ENCODE measurements at regions not wholly inside any gene's neighbourhood (a gene's known extent, or its start where the extent isn't known, plus 50 kb on each side); places are given as distances from the start of the nearest gene placed in this dataset.

GRCh38 chr2:142665241-142665640, 212.2 kb upstream of the KYNU start:
- Histone ChIP-seq H3K4me2 (ENCODE audit: insufficient read depth, insufficient read length, low read length) (no peak overlapping the region), H3K79me2 (ENCODE audit: insufficient read depth, low read length) (no peaks in the 10 kb centered on the region), H2BK120ac (ENCODE audit: low read depth, low read length, poor library complexity, severe bottlenecking) (no peak overlapping the region), H4K8ac (replicated peaks; ENCODE audit: insufficient read length, low read depth, low read length) (no peak overlapping the region), H3K4ac (ENCODE audit: low read depth, low read length) (no peak overlapping the region), H3K79me1 (ENCODE audit: insufficient read depth, low read depth, low read length, poor library complexity, severe bottlenecking) (no peaks in the 10 kb centered on the region), H2AFZ (ENCODE audit: low read length) (no peak overlapping the region), H3K23me2 (ENCODE audit: insufficient read length, low read depth, low read length, poor library complexity, severe bottlenecking) (no peaks in the 10 kb centered on the region), H3K18ac (ENCODE audit: insufficient read length, low read depth, low read length) (no peak overlapping the region), H3K9ac (ENCODE audit: extremely low read depth, insufficient read length, low read length) (no peak overlapping the region), H2AK5ac (ENCODE audit: insufficient read length, low read length) (no peak overlapping the region), H3K56ac (ENCODE audit: insufficient read length, low read depth, low read length) (no peak overlapping the region), H3T11ph (ENCODE audit: low read length) (no peak overlapping the region), H3K4me1 (ENCODE audit: insufficient read depth, low read length) (no peaks in the 10 kb centered on the region), H3K27me3 (ENCODE audit: insufficient read depth, low read length) (no peaks in the 10 kb centered on the region), H4K20me1 (ENCODE audit: control insufficient read depth, insufficient read depth, insufficient read length) (no peaks in the 10 kb centered on the region), H3K9me3 (ENCODE audit: control insufficient read depth, low read depth, low read length) (no peaks in the 10 kb centered on the region), H3K27ac (ENCODE audit: insufficient read length, low read depth, low read length) (no peak overlapping the region), H2BK12ac (ENCODE audit: insufficient read length, low read depth, low read length) (no peak overlapping the region), H2BK15ac (ENCODE audit: low read depth, low read length) (no peak overlapping the region), H3K14ac (ENCODE audit: insufficient read depth, low read length) (no peak overlapping the region), H2BK20ac (ENCODE audit: low read depth, low read length, poor library complexity, severe bottlenecking) (no peak overlapping the region), H4K91ac (ENCODE audit: insufficient read length, low read depth, low read length) (no peak overlapping the region), H2BK5ac (ENCODE audit: insufficient read length, low read length) (no peak overlapping the region), H4K5ac (ENCODE audit: insufficient read length, low read depth, low read length) (no peak overlapping the region), H3K23ac (ENCODE audit: insufficient read length, low read depth, low read length) (no peak overlapping the region)
- no peaks in the 10 kb centered on the region for H3K9me3 Mint-ChIP-seq
- H3K27ac Mint-ChIP-seq: no peak overlapping the region
- H3K4me1 Mint-ChIP-seq: no peaks in the 10 kb centered on the region
- WGBS (ENCODE audit: extremely low coverage, insufficient read length, low lambda C conversion rate): no CpG with 5 or more reads among the region's 3 CpGs
- H3K36me3 Mint-ChIP-seq (ENCODE audit: insufficient read depth in 1 of 3, low read depth in 3 of 3): no peaks in the 10 kb centered on the region
- no peak for DNase-seq
- TF ChIP-seq CTCF (conservative IDR thresholded peaks at IDR 0.05): no peak
- H3K27me3 Mint-ChIP-seq (ENCODE audit: low read depth): no peaks in the 10 kb centered on the region
- H3K4me3 Mint-ChIP-seq: no peak overlapping the region

All from H9 (cell line).